ENCODE measurements at regions not wholly inside any gene's neighbourhood (a gene's known extent, or its start where the extent isn't known, plus 50 kb on each side); places are given as distances from the start of the nearest gene placed in this dataset.

- no peak overlapping the region for H3K4me3 Mint-ChIP-seq
- no peak for DNase-seq
- H3K27ac Mint-ChIP-seq, result no peak overlapping the region
- H3K4me1 Mint-ChIP-seq, result no peaks in the 10 kb centered on the region
- ChIA-PET POLR2A (no interaction called here), CTCF (no interaction called here)
- no peaks in the 10 kb centered on the region for H3K36me3 Mint-ChIP-seq (ENCODE audit: low read depth)
- H3K9me3 Mint-ChIP-seq, result no peaks in the 10 kb centered on the region
- H3K27me3 Mint-ChIP-seq, result peaks cover 10% of the 10 kb centered on the region
Observed at GRCh38 chr7:24478137-24478655, 95.1 kb upstream of the PALS2 start.

GRCh38 chr7:24480501-24480900, 92.8 kb upstream of the PALS2 start:
- Mint-ChIP-seq H3K4me1 (no peaks in the 10 kb centered on the region), H3K27ac (no peak overlapping the region), H3K27me3 (peaks cover 16% of the 10 kb centered on the region), H3K9me3 (no peaks in the 10 kb centered on the region), H3K4me3 (no peak overlapping the region), H3K36me3 (ENCODE audit: low read depth) (no peaks in the 10 kb centered on the region)
- CTCF ChIA-PET, result no interaction called here
- DNase-seq, result no peak
- POLR2A ChIA-PET, result no interaction called here

- Mint-ChIP-seq H3K4me1 (no peaks in the 10 kb centered on the region), H3K4me3 (no peak overlapping the region), H3K27ac (no peak overlapping the region), H3K9me3 (no peaks in the 10 kb centered on the region), H3K36me3 (ENCODE audit: low read depth) (no peaks in the 10 kb centered on the region), H3K27me3 (peaks cover 22% of the 10 kb centered on the region)
- CTCF ChIA-PET, result no interaction called here
- POLR2A ChIA-PET, result no interaction called here
- DNase-seq, result no peak
Observed at GRCh38 chr7:24483804-24484203, 89.4 kb upstream of the PALS2 start.

- no peaks in the 10 kb centered on the region for H3K36me3 Mint-ChIP-seq (ENCODE audit: low read depth)
- no peak overlapping the region for H3K27ac Mint-ChIP-seq
- H3K9me3 Mint-ChIP-seq, result no peaks in the 10 kb centered on the region
- ChIA-PET POLR2A (no interaction called here), CTCF (no interaction called here)
- H3K27me3 Mint-ChIP-seq, result peaks cover 20% of the 10 kb centered on the region
- H3K4me3 Mint-ChIP-seq, result no peak overlapping the region
- DNase-seq, result no peak
- no peaks in the 10 kb centered on the region for H3K4me1 Mint-ChIP-seq
Observed at GRCh38 chr7:24492576-24492975, 80.7 kb upstream of the PALS2 start.

GRCh38 chr7:24494832-24495231, 78.4 kb upstream of the PALS2 start:
- Mint-ChIP-seq H3K4me1 (no peaks in the 10 kb centered on the region), H3K9me3 (no peaks in the 10 kb centered on the region), H3K27me3 (peaks cover 24% of the 10 kb centered on the region), H3K4me3 (no peak overlapping the region), H3K36me3 (ENCODE audit: low read depth) (no peaks in the 10 kb centered on the region), H3K27ac (no peak overlapping the region)
- ChIA-PET POLR2A (no interaction called here), CTCF (no interaction called here)
- no peak for DNase-seq

- POLR2A ChIA-PET, result no interaction called here
- H3K4me1 Mint-ChIP-seq, result no peaks in the 10 kb centered on the region
- no peak overlapping the region for H3K27ac Mint-ChIP-seq
- H3K9me3 Mint-ChIP-seq, result no peaks in the 10 kb centered on the region
- no peaks in the 10 kb centered on the region for H3K36me3 Mint-ChIP-seq (ENCODE audit: low read depth)
- no peak for DNase-seq
- CTCF ChIA-PET, result no interaction called here
- H3K27me3 Mint-ChIP-seq, result peaks cover 18% of the 10 kb centered on the region
- no peak overlapping the region for H3K4me3 Mint-ChIP-seq
Observed at GRCh38 chr7:24496036-24496435, 77.2 kb upstream of the PALS2 start.

GRCh38 chr7:24498439-24498838, 74.8 kb upstream of the PALS2 start:
- no peaks in the 10 kb centered on the region for H3K9me3 Mint-ChIP-seq
- no peak overlapping the region for H3K27ac Mint-ChIP-seq
- DNase-seq, result no peak
- ChIA-PET POLR2A (no interaction called here), CTCF (no interaction called here)
- peaks cover 12% of the 10 kb centered on the region for H3K27me3 Mint-ChIP-seq
- no peak overlapping the region for H3K4me3 Mint-ChIP-seq
- no peaks in the 10 kb centered on the region for H3K4me1 Mint-ChIP-seq
- H3K36me3 Mint-ChIP-seq (ENCODE audit: low read depth), result no peaks in the 10 kb centered on the region

GRCh38 chr7:24499871-24500270, 73.4 kb upstream of the PALS2 start:
- no peaks in the 10 kb centered on the region for H3K9me3 Mint-ChIP-seq
- H3K4me3 Mint-ChIP-seq, result no peak overlapping the region
- H3K27me3 Mint-ChIP-seq, result peaks cover 10% of the 10 kb centered on the region
- no peak for DNase-seq
- no peaks in the 10 kb centered on the region for H3K4me1 Mint-ChIP-seq
- POLR2A ChIA-PET, result no interaction called here
- H3K36me3 Mint-ChIP-seq (ENCODE audit: low read depth), result no peaks in the 10 kb centered on the region
- CTCF ChIA-PET, result no interaction called here
- no peak overlapping the region for H3K27ac Mint-ChIP-seq

GRCh38 chr7:24500599-24500998, 72.7 kb upstream of the PALS2 start:
- H3K27me3 Mint-ChIP-seq, result peaks cover 10% of the 10 kb centered on the region
- H3K36me3 Mint-ChIP-seq (ENCODE audit: low read depth), result no peaks in the 10 kb centered on the region
- no peak overlapping the region for H3K27ac Mint-ChIP-seq
- no peak for DNase-seq
- ChIA-PET POLR2A (no interaction called here), CTCF (no interaction called here)
- H3K4me1 Mint-ChIP-seq, result no peaks in the 10 kb centered on the region
- H3K4me3 Mint-ChIP-seq, result no peak overlapping the region
- no peaks in the 10 kb centered on the region for H3K9me3 Mint-ChIP-seq

GRCh38 chr7:24501009-24501408, 72.2 kb upstream of the PALS2 start:
- Mint-ChIP-seq H3K27ac (no peak overlapping the region), H3K4me3 (no peak overlapping the region)

GRCh38 chr7:24501443-24502134, 71.7 kb upstream of the PALS2 start:
- ChIA-PET CTCF (no interaction called here), POLR2A (no interaction called here)
- Mint-ChIP-seq H3K9me3 (no peaks in the 10 kb centered on the region), H3K36me3 (ENCODE audit: low read depth) (no peaks in the 10 kb centered on the region), H3K4me3 (no peak overlapping the region), H3K27ac (no peak overlapping the region), H3K27me3 (peaks cover 9% of the 10 kb centered on the region), H3K4me1 (no peaks in the 10 kb centered on the region)
- no peak for DNase-seq

More at GRCh38 chr7:24501009-24501408, 72.2 kb upstream of the PALS2 start:
- POLR2A ChIA-PET, result no interaction called here
- peaks cover 9% of the 10 kb centered on the region for H3K27me3 Mint-ChIP-seq
- no peaks in the 10 kb centered on the region for H3K36me3 Mint-ChIP-seq (ENCODE audit: low read depth)
- no peaks in the 10 kb centered on the region for H3K4me1 Mint-ChIP-seq
- no peaks in the 10 kb centered on the region for H3K9me3 Mint-ChIP-seq
- CTCF ChIA-PET, result no interaction called here
- no peak for DNase-seq

GRCh38 chr7:24502135-24502488, 71.1 kb upstream of the PALS2 start:
- DNase-seq, result no peak
- Mint-ChIP-seq H3K4me3 (no peak overlapping the region), H3K4me1 (no peaks in the 10 kb centered on the region), H3K9me3 (no peaks in the 10 kb centered on the region), H3K27ac (no peak overlapping the region), H3K36me3 (ENCODE audit: low read depth) (no peaks in the 10 kb centered on the region), H3K27me3 (peaks cover 9% of the 10 kb centered on the region)
- ChIA-PET CTCF (no interaction called here), POLR2A (no interaction called here)

- no peak overlapping the region for H3K4me3 Mint-ChIP-seq
- no peaks in the 10 kb centered on the region for H3K36me3 Mint-ChIP-seq (ENCODE audit: low read depth)
- no peak overlapping the region for H3K27ac Mint-ChIP-seq
Observed at GRCh38 chr7:24503506-24503905, 69.7 kb upstream of the PALS2 start.

GRCh38 chr7:24504040-24504439, 69.2 kb upstream of the PALS2 start:
- H3K27ac Mint-ChIP-seq, result no peak overlapping the region
- ChIA-PET CTCF (no interaction called here), POLR2A (no interaction called here)
- peaks cover 5% of the 10 kb centered on the region for H3K27me3 Mint-ChIP-seq
- no peak overlapping the region for H3K4me3 Mint-ChIP-seq
- no peaks in the 10 kb centered on the region for H3K4me1 Mint-ChIP-seq
- H3K9me3 Mint-ChIP-seq, result no peaks in the 10 kb centered on the region
- DNase-seq, result no peak
- no peaks in the 10 kb centered on the region for H3K36me3 Mint-ChIP-seq (ENCODE audit: low read depth)

More at GRCh38 chr7:24503506-24503905, 69.7 kb upstream of the PALS2 start:
- CTCF ChIA-PET, result no interaction called here
- no peak for DNase-seq
- POLR2A ChIA-PET, result no interaction called here
- Mint-ChIP-seq H3K9me3 (no peaks in the 10 kb centered on the region), H3K4me1 (no peaks in the 10 kb centered on the region), H3K27me3 (peaks cover 8% of the 10 kb centered on the region)
